GM10266 (cell line): ENCODE measurements at regions not wholly inside any gene's neighbourhood (a gene's known extent, or its start where the extent isn't known, plus 50 kb on each side); places are given as distances from the start of the nearest gene placed in this dataset.

Experiments
- DNase-seq: peaks from one replicate; pipeline ENCODE4 v3.0.0; 2012; ENCODE audit errors: extremely low spot score
- CTCF ChIP-seq: IDR thresholded peaks from 2 replicates; pipeline ENCODE4 v1.5.1; 2012; ENCODE audit warnings: mild to moderate bottlenecking, low read depth; ENCODE audit not compliant: control insufficient read depth, insufficient read depth; ENCODE audit errors: missing control alignments

- no peak for TF ChIP-seq CTCF
- DNase-seq = no peak
Observed at GRCh38 chr6:144840619-144841018, 555.5 kb downstream of the UTRN start.

GRCh38 chr6:144843701-144844100 is 558.6 kb downstream of the UTRN start:
- no peak for TF ChIP-seq CTCF
- no peak for DNase-seq

- no peak for TF ChIP-seq CTCF
- DNase-seq = no peak
Observed at GRCh38 chr6:144844596-144844995, 559.5 kb downstream of the UTRN start.

- no peak for TF ChIP-seq CTCF
- no peak for DNase-seq
Observed at GRCh38 chr6:144845186-144845585, 560.1 kb downstream of the UTRN start.

GRCh38 chr6:144847916-144848315 is 562.8 kb downstream of the UTRN start:
- no peak for TF ChIP-seq CTCF
- no peak for DNase-seq

- DNase-seq = no peak
- TF ChIP-seq CTCF = no peak
Observed at GRCh38 chr6:144849920-144850319, 564.8 kb downstream of the UTRN start.

- no peak for TF ChIP-seq CTCF
- no peak for DNase-seq
Observed at GRCh38 chr6:144853603-144854002, 568.5 kb downstream of the UTRN start.
